OCI-LY1 (cell line): ENCODE measurements at regions not wholly inside any gene's neighbourhood (a gene's known extent, or its start where the extent isn't known, plus 50 kb on each side); places are given as distances from the start of the nearest gene placed in this dataset.

Experiments
- H2AFZ ChIP-seq: fragments of 200-600 bp; sonication (generic), shearing (Covaris generic); 2 replicates; pipeline ENCODE4 v1.6.0; 2014; ENCODE audit warnings: antibody characterized with exemption, mild to moderate bottlenecking, low read length
- H3F3A ChIP-seq: fragments of 200-600 bp; sonication (generic), shearing (Covaris generic); 2 replicates; pipeline ENCODE4 v1.6.0; 2014; ENCODE audit warnings: mild to moderate bottlenecking, antibody characterized with exemption, low read length, moderate library complexity; ENCODE audit not compliant: insufficient read depth
- H3K27ac ChIP-seq: fragments of 200-600 bp; sonication (generic); 2 replicates; pipeline ENCODE4 v1.5.1; 2014; ENCODE audit warnings: low read length, mixed run types, mild to moderate bottlenecking, low read depth; ENCODE audit not compliant: poor library complexity, severe bottlenecking
- H3K27me3 ChIP-seq: fragments of 200-600 bp; sonication (generic); 2 replicates; pipeline ENCODE4 v1.6.0; 2014; ENCODE audit warnings: antibody characterized with exemption, mild to moderate bottlenecking, low read length, moderate library complexity; ENCODE audit not compliant: insufficient read depth
- H3K36me3 ChIP-seq: fragments of 200-600 bp; sonication (generic); 2 replicates; pipeline ENCODE4 v1.6.1; 2014; ENCODE audit warnings: mild to moderate bottlenecking, antibody characterized with exemption, low read length, moderate library complexity, mixed read lengths; ENCODE audit not compliant: insufficient read depth
- H3K4me1 ChIP-seq: fragments of 200-600 bp; sonication (generic); 2 replicates; pipeline ENCODE4 v1.5.1; 2014; ENCODE audit warnings: mild to moderate bottlenecking, low read length, moderate library complexity; ENCODE audit not compliant: insufficient read depth, severe bottlenecking
- H3K4me2 ChIP-seq: fragments of 200-600 bp; sonication (generic), shearing (Covaris generic); 2 replicates; pipeline ENCODE4 v1.6.1; 2014; ENCODE audit warnings: low read length
- H3K4me3 ChIP-seq: fragments of 200-600 bp; sonication (generic); 2 replicates; pipeline ENCODE4 v1.5.1; 2014; ENCODE audit warnings: low read length, low read depth, mild to moderate bottlenecking, mixed read lengths; ENCODE audit not compliant: poor library complexity, severe bottlenecking
- H3K79me2 ChIP-seq: fragments of 200-600 bp; shearing (Covaris generic); 2 replicates; pipeline ENCODE4 v1.6.1; 2016; ENCODE audit warnings: mixed run types, low read length, mixed read lengths; ENCODE audit not compliant: insufficient read depth
- H3K9ac ChIP-seq: fragments of 200-600 bp; sonication (generic), shearing (Covaris generic); 2 replicates; pipeline ENCODE4 v1.6.1; 2014; ENCODE audit warnings: mild to moderate bottlenecking, low read length, mixed read lengths
- H3K9me2 ChIP-seq: fragments of 200-600 bp; sonication (generic), shearing (Covaris generic); 2 replicates; pipeline ENCODE4 v1.6.1; 2014; ENCODE audit warnings: low read depth, mild to moderate bottlenecking, low read length, mixed read lengths
- H3K9me3 ChIP-seq: fragments of 200-600 bp; shearing (Covaris generic); 2 replicates; pipeline ENCODE4 v1.6.1; 2014; ENCODE audit warnings: low read length, mixed read lengths
- H4K20me1 ChIP-seq: fragments of 200-600 bp; sonication (generic), shearing (Covaris generic); 2 replicates; pipeline ENCODE4 v1.6.0; 2016; ENCODE audit warnings: mild to moderate bottlenecking, low read length; ENCODE audit not compliant: insufficient read depth
- CTCF ChIP-seq: fragments of 200-600 bp; sonication (generic), shearing (Covaris generic); IDR thresholded peaks from 2 replicates; pipeline ENCODE4 v1.5.1; 2017; ENCODE audit warnings: mild to moderate bottlenecking, antibody characterized with exemption, low read length, moderate library complexity, mixed read lengths
- EZH2 ChIP-seq: fragments of 200-600 bp; sonication (generic), shearing (Covaris generic); IDR thresholded peaks from 2 replicates; pipeline ENCODE4 v1.8.0; 2017; ENCODE audit warnings: borderline replicate concordance, mixed run types, mild to moderate bottlenecking, antibody characterized with exemption, low read length, moderate library complexity, mixed read lengths

GRCh38 chr4:127219232-127219631 lies 413.5 kb upstream of the INTU start:
- no peak overlapping the region for H2AFZ ChIP-seq
- TF ChIP-seq EZH2: no peak

GRCh38 chr4:127224556-127224955 lies 408.2 kb upstream of the INTU start:
- Histone ChIP-seq H3K9me3 (no peaks in the 10 kb centered on the region), H3K9ac (no peak overlapping the region), H4K20me1 (no peaks in the 10 kb centered on the region), H3K4me3 (no peak overlapping the region), H3F3A (no peaks in the 10 kb centered on the region), H3K27ac (no peak overlapping the region), H3K4me2 (no peak overlapping the region), H3K79me2 (no peaks in the 10 kb centered on the region), H3K9me2 (no peaks in the 10 kb centered on the region), H3K36me3 (no peaks in the 10 kb centered on the region), H3K27me3 (no peaks in the 10 kb centered on the region), H3K4me1 (no peaks in the 10 kb centered on the region), H2AFZ (no peak overlapping the region)
- no peak for TF ChIP-seq EZH2
- no peak for TF ChIP-seq CTCF

More at GRCh38 chr4:127219232-127219631, 413.5 kb upstream of the INTU start:
- Histone ChIP-seq H3K27ac (no peak overlapping the region), H4K20me1 (no peaks in the 10 kb centered on the region), H3K4me1 (no peaks in the 10 kb centered on the region), H3K36me3 (no peaks in the 10 kb centered on the region), H3K9ac (no peak overlapping the region), H3K9me2 (no peaks in the 10 kb centered on the region), H3K27me3 (no peaks in the 10 kb centered on the region), H3K4me3 (no peak overlapping the region), H3F3A (no peaks in the 10 kb centered on the region), H3K9me3 (no peaks in the 10 kb centered on the region), H3K79me2 (no peaks in the 10 kb centered on the region), H3K4me2 (no peak overlapping the region)

- Histone ChIP-seq H3K4me1 (no peaks in the 10 kb centered on the region), H3F3A (no peaks in the 10 kb centered on the region), H3K36me3 (no peaks in the 10 kb centered on the region), H3K79me2 (no peaks in the 10 kb centered on the region), H3K27me3 (no peaks in the 10 kb centered on the region), H3K9ac (no peak overlapping the region), H4K20me1 (no peaks in the 10 kb centered on the region), H2AFZ (no peak overlapping the region), H3K9me2 (no peaks in the 10 kb centered on the region), H3K9me3 (no peaks in the 10 kb centered on the region), H3K4me2 (no peak overlapping the region), H3K27ac (no peak overlapping the region), H3K4me3 (no peak overlapping the region)
- no peak for TF ChIP-seq CTCF
- no peak for TF ChIP-seq EZH2
These were observed 402.7 kb upstream of the INTU start for GRCh38 chr4:127229855-127230608.

GRCh38 chr4:127236889-127237288 lies 395.9 kb upstream of the INTU start:
- H3K27ac ChIP-seq: no peak overlapping the region
- no peaks in the 10 kb centered on the region for H3K4me1 ChIP-seq
- H3F3A ChIP-seq: no peaks in the 10 kb centered on the region
- no peak overlapping the region for H3K4me3 ChIP-seq
- H4K20me1 ChIP-seq: no peaks in the 10 kb centered on the region
- no peak overlapping the region for H3K4me2 ChIP-seq
- no peak overlapping the region for H2AFZ ChIP-seq
- H3K9me3 ChIP-seq: no peaks in the 10 kb centered on the region
- no peaks in the 10 kb centered on the region for H3K79me2 ChIP-seq
- TF ChIP-seq EZH2: no peak
- no peak for TF ChIP-seq CTCF
- H3K36me3 ChIP-seq: no peaks in the 10 kb centered on the region
- no peaks in the 10 kb centered on the region for H3K27me3 ChIP-seq
- H3K9ac ChIP-seq: no peak overlapping the region
- H3K9me2 ChIP-seq: no peaks in the 10 kb centered on the region
